ENCODE measurements at regions not wholly inside any gene's neighbourhood (a gene's known extent, or its start where the extent isn't known, plus 50 kb on each side); places are given as distances from the start of the nearest gene placed in this dataset.

GRCh38 chr9:89684218-89684617 lies 79.4 kb downstream of the GADD45G start:
- WGBS, 2 donors, result 90 to 92% methylated on average over 4 of the region's 4 CpGs
- Histone ChIP-seq H3K4me3 (no peak overlapping the region), H3K9me3 (no peaks in the 10 kb centered on the region), H3K36me3 (no peaks in the 10 kb centered on the region), H3K27ac (peak overlapping the region in 8 of 10 donors; percentile 61 to 83 (median 78)), H3K4me1 (peaks cover 7 to 30% (median 23%) of the 10 kb centered on the region in 9 donors), H3K27me3 (no peaks in the 10 kb centered on the region)
- intact Hi-C loops (cut with DNase I), result loop anchor here in 3 of 10 donors (2.0 to 10.0 kb wide), 4 partner anchors 61 to 195 kb away; no protein-coding TSS in a partner anchor
- DNase-seq (no peak), ATAC-seq (no peak)
- TF ChIP-seq CTCF (IDR thresholded peaks at IDR 0.05), result no peak

GRCh38 chr9:89684912-89685636 lies 80.3 kb downstream of the GADD45G start:
- 35 to 51% methylated on average over 18 of the region's 18 CpGs for WGBS, 2 donors
- ATAC-seq (peak; percentile 67 to 92 (median 84)), DNase-seq (peak; percentile 47 to 49)
- Histone ChIP-seq H3K4me1 (peaks cover 7 to 30% (median 23%) of the 10 kb centered on the region in 9 donors), H3K9me3 (no peaks in the 10 kb centered on the region), H3K27ac (peak overlapping the region; percentile 61 to 83 (median 77)), H3K27me3 (no peaks in the 10 kb centered on the region), H3K4me3 (no peak overlapping the region), H3K36me3 (no peaks in the 10 kb centered on the region)
- intact Hi-C loops (cut with DNase I), result loop anchor here in 3 of 10 donors (2.0 to 10.0 kb wide), 5 partner anchors 60 to 194 kb away; no protein-coding TSS in a partner anchor
- TF ChIP-seq CTCF (IDR thresholded peaks at IDR 0.05), result no peak

GRCh38 chr9:89685698-89686097 lies 80.9 kb downstream of the GADD45G start:
- Histone ChIP-seq H3K36me3 (no peaks in the 10 kb centered on the region), H3K4me1 (peaks cover 7 to 30% (median 23%) of the 10 kb centered on the region in 9 donors), H3K27ac (peak overlapping the region; percentile 61 to 83 (median 77)), H3K4me3 (no peak overlapping the region), H3K9me3 (no peaks in the 10 kb centered on the region), H3K27me3 (no peaks in the 10 kb centered on the region)
- intact Hi-C loops (cut with DNase I), result loop anchor here in 3 of 10 donors (2.0 to 10.0 kb wide), 4 partner anchors 59 to 193 kb away; no protein-coding TSS in a partner anchor
- TF ChIP-seq CTCF (IDR thresholded peaks at IDR 0.05), result no peak
- ATAC-seq (peak in 2 of 8 donors; percentile 6 to 19), DNase-seq (no peak)
- WGBS, 2 donors, result 96 to 97% methylated on average over 9 of the region's 9 CpGs

- WGBS, 2 donors, result 53 to 60% methylated on average over 5 of the region's 5 CpGs
- H3K27ac ChIP-seq, result peak overlapping the region in 5 of 10 donors; percentile 73 to 79 (median 78)
- ATAC-seq, result peak in 6 of 8 donors; percentile 16 to 69 (median 36)
Measured at GRCh38 chr9:89686126-89686525, 81.3 kb downstream of the GADD45G start.

More at GRCh38 chr9:89686126-89686525, 81.3 kb downstream of the GADD45G start:
- no peaks in the 10 kb centered on the region for H3K9me3 ChIP-seq
- H3K36me3 ChIP-seq, result no peaks in the 10 kb centered on the region
- no peak overlapping the region for H3K4me3 ChIP-seq
- no peak for TF ChIP-seq CTCF (IDR thresholded peaks at IDR 0.05)
- peaks cover 7 to 30% (median 23%) of the 10 kb centered on the region in 9 donors for H3K4me1 ChIP-seq
- H3K27me3 ChIP-seq, result no peaks in the 10 kb centered on the region
- intact Hi-C loops (cut with DNase I), result loop anchor here in 2 of 10 donors (5.0 to 10.0 kb wide), 2 partner anchors 59 to 146 kb away; no protein-coding TSS in a partner anchor
- DNase-seq, result no peak
